OCI-LY1 (cell line): ENCODE measurements at regions not wholly inside any gene's neighbourhood (a gene's known extent, or its start where the extent isn't known, plus 50 kb on each side); places are given as distances from the start of the nearest gene placed in this dataset.
A peak's percentile ranks its signal among the peaks of the same experiment; 100 is the strongest.

Source experiments
- H2AFZ ChIP-seq: fragments of 200-600 bp; sonication (generic), shearing (Covaris generic); 2 replicates; pipeline ENCODE4 v1.6.0; 2014; ENCODE audit warnings: antibody characterized with exemption, mild to moderate bottlenecking, low read length
- H3F3A ChIP-seq: fragments of 200-600 bp; sonication (generic), shearing (Covaris generic); 2 replicates; pipeline ENCODE4 v1.6.0; 2014; ENCODE audit warnings: mild to moderate bottlenecking, antibody characterized with exemption, low read length, moderate library complexity; ENCODE audit not compliant: insufficient read depth
- H3K27ac ChIP-seq: fragments of 200-600 bp; sonication (generic); 2 replicates; pipeline ENCODE4 v1.5.1; 2014; ENCODE audit warnings: low read length, mixed run types, mild to moderate bottlenecking, low read depth; ENCODE audit not compliant: poor library complexity, severe bottlenecking
- H3K27me3 ChIP-seq: fragments of 200-600 bp; sonication (generic); 2 replicates; pipeline ENCODE4 v1.6.0; 2014; ENCODE audit warnings: antibody characterized with exemption, mild to moderate bottlenecking, low read length, moderate library complexity; ENCODE audit not compliant: insufficient read depth
- H3K36me3 ChIP-seq: fragments of 200-600 bp; sonication (generic); 2 replicates; pipeline ENCODE4 v1.6.1; 2014; ENCODE audit warnings: mild to moderate bottlenecking, antibody characterized with exemption, low read length, moderate library complexity, mixed read lengths; ENCODE audit not compliant: insufficient read depth
- H3K4me1 ChIP-seq: fragments of 200-600 bp; sonication (generic); 2 replicates; pipeline ENCODE4 v1.5.1; 2014; ENCODE audit warnings: mild to moderate bottlenecking, low read length, moderate library complexity; ENCODE audit not compliant: insufficient read depth, severe bottlenecking
- H3K4me2 ChIP-seq: fragments of 200-600 bp; sonication (generic), shearing (Covaris generic); 2 replicates; pipeline ENCODE4 v1.6.1; 2014; ENCODE audit warnings: low read length
- H3K4me3 ChIP-seq: fragments of 200-600 bp; sonication (generic); 2 replicates; pipeline ENCODE4 v1.5.1; 2014; ENCODE audit warnings: low read length, low read depth, mild to moderate bottlenecking, mixed read lengths; ENCODE audit not compliant: poor library complexity, severe bottlenecking
- H3K79me2 ChIP-seq: fragments of 200-600 bp; shearing (Covaris generic); 2 replicates; pipeline ENCODE4 v1.6.1; 2016; ENCODE audit warnings: mixed run types, low read length, mixed read lengths; ENCODE audit not compliant: insufficient read depth
- H3K9ac ChIP-seq: fragments of 200-600 bp; sonication (generic), shearing (Covaris generic); 2 replicates; pipeline ENCODE4 v1.6.1; 2014; ENCODE audit warnings: mild to moderate bottlenecking, low read length, mixed read lengths
- H3K9me2 ChIP-seq: fragments of 200-600 bp; sonication (generic), shearing (Covaris generic); 2 replicates; pipeline ENCODE4 v1.6.1; 2014; ENCODE audit warnings: low read depth, mild to moderate bottlenecking, low read length, mixed read lengths
- H3K9me3 ChIP-seq: fragments of 200-600 bp; shearing (Covaris generic); 2 replicates; pipeline ENCODE4 v1.6.1; 2014; ENCODE audit warnings: low read length, mixed read lengths
- H4K20me1 ChIP-seq: fragments of 200-600 bp; sonication (generic), shearing (Covaris generic); 2 replicates; pipeline ENCODE4 v1.6.0; 2016; ENCODE audit warnings: mild to moderate bottlenecking, low read length; ENCODE audit not compliant: insufficient read depth
- CTCF ChIP-seq: fragments of 200-600 bp; sonication (generic), shearing (Covaris generic); IDR thresholded peaks from 2 replicates; pipeline ENCODE4 v1.5.1; 2017; ENCODE audit warnings: mild to moderate bottlenecking, antibody characterized with exemption, low read length, moderate library complexity, mixed read lengths
- EZH2 ChIP-seq: fragments of 200-600 bp; sonication (generic), shearing (Covaris generic); IDR thresholded peaks from 2 replicates; pipeline ENCODE4 v1.8.0; 2017; ENCODE audit warnings: borderline replicate concordance, mixed run types, mild to moderate bottlenecking, antibody characterized with exemption, low read length, moderate library complexity, mixed read lengths

- Histone ChIP-seq H3K27ac (no peak overlapping the region), H3K4me1 (peaks cover 13% of the 10 kb centered on the region), H3K9ac (no peak overlapping the region; the same call in 1 of the 2 replicates), H3K9me2 (no peaks in the 10 kb centered on the region), H4K20me1 (no peaks in the 10 kb centered on the region), H3K4me2 (peak overlapping the region; percentile 76), H3K4me3 (peak overlapping the region; percentile 46), H3F3A (no peaks in the 10 kb centered on the region), H2AFZ (no peak overlapping the region), H3K36me3 (no peaks in the 10 kb centered on the region), H3K9me3 (no peaks in the 10 kb centered on the region), H3K27me3 (no peaks in the 10 kb centered on the region), H3K79me2 (no peaks in the 10 kb centered on the region)
- no peak for TF ChIP-seq EZH2
- peak; percentile 66 for TF ChIP-seq CTCF
Observed at GRCh38 chr1:869499-870244, 54.1 kb upstream of the SAMD11 start.
